Choroid plexus epithelial cell (primary cell): ENCODE measurements at regions not wholly inside any gene's neighbourhood (a gene's known extent, or its start where the extent isn't known, plus 50 kb on each side); places are given as distances from the start of the nearest gene placed in this dataset.

Experiments
- DNase-seq: peaks from one replicate; pipeline ENCODE4 v3.0.0-alpha.2; 2010; ENCODE audit warnings: low read depth
- H3K4me3 ChIP-seq: 2 replicates; pipeline ENCODE4 v1.5.1; 2011; ENCODE audit warnings: low read depth, mild to moderate bottlenecking, control low read depth, low read length, moderate library complexity
- TF ChIP-seq, protein P1 (sequence below): conservative IDR thresholded peaks from 2 replicates; pipeline ENCODE4 v1.5.1; 2011; ENCODE audit warnings: low read depth, mild to moderate bottlenecking, control low read depth, inconsistent platforms, low read length, moderate library complexity

DNA sequence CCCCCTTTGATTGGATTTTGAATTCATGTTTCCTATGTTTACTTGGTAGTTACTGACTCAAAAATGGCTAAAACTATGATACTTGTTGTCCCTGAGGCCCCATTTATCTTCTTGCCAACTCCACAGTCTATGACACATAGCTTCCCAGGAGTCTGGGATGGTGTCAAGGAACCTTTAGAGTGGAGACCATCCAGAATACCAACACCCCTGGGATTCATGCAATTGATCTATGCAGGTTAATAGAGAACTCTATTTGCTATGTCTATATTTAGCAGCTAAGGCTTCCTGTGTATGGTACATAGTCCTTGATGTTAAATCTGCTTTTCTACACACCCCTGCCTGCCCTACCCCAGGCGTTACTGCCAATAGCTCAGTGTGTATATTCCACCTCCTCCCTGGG is 218.5 kb upstream of the HDAC4 start:
- no peak for DNase-seq
- no peak overlapping the region for H3K4me3 ChIP-seq
- TF ChIP-seq, protein P1, sequence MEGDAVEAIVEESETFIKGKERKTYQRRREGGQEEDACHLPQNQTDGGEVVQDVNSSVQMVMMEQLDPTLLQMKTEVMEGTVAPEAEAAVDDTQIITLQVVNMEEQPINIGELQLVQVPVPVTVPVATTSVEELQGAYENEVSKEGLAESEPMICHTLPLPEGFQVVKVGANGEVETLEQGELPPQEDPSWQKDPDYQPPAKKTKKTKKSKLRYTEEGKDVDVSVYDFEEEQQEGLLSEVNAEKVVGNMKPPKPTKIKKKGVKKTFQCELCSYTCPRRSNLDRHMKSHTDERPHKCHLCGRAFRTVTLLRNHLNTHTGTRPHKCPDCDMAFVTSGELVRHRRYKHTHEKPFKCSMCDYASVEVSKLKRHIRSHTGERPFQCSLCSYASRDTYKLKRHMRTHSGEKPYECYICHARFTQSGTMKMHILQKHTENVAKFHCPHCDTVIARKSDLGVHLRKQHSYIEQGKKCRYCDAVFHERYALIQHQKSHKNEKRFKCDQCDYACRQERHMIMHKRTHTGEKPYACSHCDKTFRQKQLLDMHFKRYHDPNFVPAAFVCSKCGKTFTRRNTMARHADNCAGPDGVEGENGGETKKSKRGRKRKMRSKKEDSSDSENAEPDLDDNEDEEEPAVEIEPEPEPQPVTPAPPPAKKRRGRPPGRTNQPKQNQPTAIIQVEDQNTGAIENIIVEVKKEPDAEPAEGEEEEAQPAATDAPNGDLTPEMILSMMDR: no peak

DNA sequence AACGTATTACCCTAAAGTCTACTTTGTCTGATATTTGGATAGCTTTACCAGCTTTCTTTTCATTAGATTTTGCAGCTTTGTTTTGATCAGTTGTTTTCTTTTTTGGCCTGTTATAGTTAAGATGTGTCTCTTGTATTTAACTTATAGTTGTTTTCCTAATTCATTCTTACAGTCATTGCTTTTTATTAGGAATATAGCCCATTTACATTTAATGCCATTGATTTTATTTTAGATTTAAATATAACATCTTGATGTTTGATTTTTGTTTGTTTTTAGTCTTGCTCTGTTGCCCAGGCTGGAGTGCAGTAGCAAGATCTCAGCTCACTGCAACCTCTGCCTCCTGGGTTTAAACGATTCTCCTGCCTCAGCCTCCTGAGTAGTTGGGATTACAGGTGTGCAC is 215.9 kb upstream of the HDAC4 start:
- TF ChIP-seq, protein P1: no peak
- H3K4me3 ChIP-seq: no peak overlapping the region
- no peak for DNase-seq

DNA sequence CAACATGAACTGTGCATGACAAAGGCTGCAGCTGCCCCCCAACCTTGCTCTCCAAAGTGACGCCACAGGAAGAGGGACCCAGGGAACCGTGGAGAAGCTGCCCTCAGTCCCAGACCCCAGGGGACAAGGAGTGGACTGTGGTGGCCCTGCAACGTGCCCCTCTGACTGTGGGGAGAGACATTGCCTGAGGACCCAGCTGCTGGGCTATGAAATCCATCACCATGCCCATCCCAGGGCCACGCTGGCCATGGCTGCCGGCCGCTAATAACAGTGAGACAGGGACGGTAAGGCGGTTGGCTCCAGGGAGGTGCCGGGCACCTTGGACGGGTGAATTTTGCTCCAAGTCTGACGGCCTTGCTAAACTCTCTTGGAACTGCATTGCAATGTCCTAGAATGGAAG is 211.3 kb upstream of the HDAC4 start:
- no peak for DNase-seq
- no peak overlapping the region for H3K4me3 ChIP-seq
- TF ChIP-seq, protein P1: no peak

DNA sequence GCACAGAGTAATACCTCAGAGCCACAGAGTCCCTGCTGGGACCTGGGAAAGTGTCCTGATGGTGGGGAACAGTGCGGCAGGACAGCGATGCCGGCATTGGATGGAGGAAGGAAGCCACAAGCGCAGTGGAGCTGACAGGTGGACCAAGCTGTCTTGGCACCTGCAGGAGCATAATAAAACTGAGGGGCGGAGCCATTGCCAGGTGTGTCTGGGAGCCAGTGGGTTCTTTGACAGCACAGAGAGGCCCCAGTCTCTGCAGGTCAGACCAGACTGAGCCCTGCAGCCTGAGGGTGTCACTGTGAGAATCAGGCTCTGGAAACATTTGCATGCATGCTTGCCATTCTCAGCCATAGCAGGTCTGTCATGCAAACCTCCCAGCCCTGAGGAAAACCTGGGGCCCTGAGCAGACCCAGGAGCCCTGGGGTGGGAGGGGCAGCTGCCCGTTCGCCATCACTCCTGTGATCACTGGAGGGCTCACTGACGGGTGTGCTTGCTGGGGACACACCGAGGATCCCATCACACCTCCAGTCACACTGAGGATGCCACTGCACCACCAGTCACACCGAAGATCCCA is 210.5 kb upstream of the HDAC4 start:
- no peak for DNase-seq
- no peak overlapping the region for H3K4me3 ChIP-seq
- TF ChIP-seq, protein P1: no peak

DNA sequence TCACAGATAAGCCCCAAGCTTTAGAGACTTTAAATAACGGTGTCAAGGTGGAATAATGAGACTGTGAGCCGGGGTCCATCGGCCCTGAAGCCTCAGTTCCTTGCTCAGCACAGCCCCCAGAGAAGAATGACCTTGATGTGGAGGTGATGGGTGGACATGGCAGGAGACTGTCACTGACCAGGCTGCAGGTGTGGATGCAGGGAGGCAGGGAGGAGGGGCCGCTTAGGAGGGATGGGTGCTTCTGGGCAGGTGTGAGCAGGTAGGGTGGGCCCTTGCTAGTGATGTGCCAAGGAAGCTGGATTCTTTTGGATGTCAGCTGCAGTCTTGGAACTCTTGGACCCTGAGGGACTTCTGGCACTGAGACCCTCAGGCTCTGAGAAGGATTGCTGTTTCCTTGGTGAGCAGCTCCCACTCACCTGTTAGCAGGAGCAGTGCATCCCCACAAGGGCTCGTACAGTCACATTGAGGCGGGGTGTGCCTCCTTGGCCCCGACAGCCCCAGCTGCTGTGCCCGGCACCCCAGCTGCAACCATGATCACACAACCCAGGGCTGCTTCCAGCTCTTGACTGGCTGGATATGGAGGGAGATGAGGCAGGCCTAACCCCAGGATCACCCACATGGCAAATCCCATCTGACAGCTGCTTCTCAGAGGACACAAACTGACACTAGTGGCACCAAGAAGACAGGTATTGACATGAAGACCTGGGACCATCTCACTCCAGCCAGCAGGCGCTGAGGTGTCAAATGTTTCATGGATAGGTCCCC is 209.8 kb upstream of the HDAC4 start:
- no peak for DNase-seq
- TF ChIP-seq, protein P1: no peak

DNA sequence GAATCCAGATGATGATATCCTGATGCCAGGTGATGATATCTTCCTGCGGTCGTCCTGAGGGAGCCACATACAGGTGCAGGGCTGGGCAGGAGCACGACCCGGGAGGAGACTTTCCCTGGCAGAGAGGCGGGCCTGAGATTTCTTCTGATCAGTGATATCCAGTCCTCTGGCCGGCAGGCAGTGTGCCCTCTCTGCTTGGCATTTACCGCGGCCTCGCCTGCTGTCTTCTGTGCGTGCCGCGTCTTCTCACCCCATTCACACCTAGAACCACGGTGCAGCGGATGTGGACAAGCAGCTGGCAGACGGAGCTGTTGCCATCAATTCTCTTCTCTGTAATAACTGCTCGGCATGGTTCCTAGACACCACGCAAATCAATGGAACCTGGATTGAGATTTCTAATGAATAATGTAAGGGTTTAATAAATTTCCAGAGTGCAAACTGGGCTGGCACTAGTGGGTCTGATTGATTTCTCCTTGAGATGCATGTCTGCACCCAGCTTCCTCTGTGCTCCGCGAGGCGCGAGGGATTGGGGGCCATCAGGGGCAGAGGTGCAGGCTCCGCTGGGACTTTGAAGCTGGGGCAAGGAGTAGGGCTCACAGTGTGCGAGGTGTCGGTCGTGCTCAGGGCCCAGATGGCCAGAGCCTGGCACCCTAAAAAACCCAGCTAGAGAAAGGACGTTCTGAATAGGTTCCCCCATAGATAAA is 208.9 kb upstream of the HDAC4 start:
- TF ChIP-seq, protein P1: no peak

More for the DNA sequence above, 209.8 kb upstream of the HDAC4 start:
- no peak overlapping the region for H3K4me3 ChIP-seq

More for the DNA sequence above, 208.9 kb upstream of the HDAC4 start:
- DNase-seq: no peak
- H3K4me3 ChIP-seq: no peak overlapping the region
